PC-3 (cell line): ENCODE measurements at regions not wholly inside any gene's neighbourhood (a gene's known extent, or its start where the extent isn't known, plus 50 kb on each side); places are given as distances from the start of the nearest gene placed in this dataset.
"Not testable (repeated sequence)": the region's sequence is repeated elsewhere in the genome, so short reads cannot be mapped to it uniquely, and the experiment has no call there.

Source experiments
- ATAC-seq: fragments of 200-7000 bp; cut with Tn5 transposase; 2 replicates; pipeline ENCODE4 v1.9.1; 2020; ENCODE audit warnings: mild to moderate bottlenecking, moderate library complexity
- BruUV-seq: library from RNA; stranded (reverse); fragments of 400-500 nt; replicated peaks from 2 replicates; lab custom pipeline; 2021; lab: Mats Ljungman, UMichigan
- CTCF ChIA-PET: fragments of 300-600 bp; sonication (Branson Sonifier 250); formaldehyde crosslinking; loops from one replicate; lab custom pipeline; 2022; ENCODE audit warnings: antibody characterized with exemption; lab: Charles Lee
- POLR2A ChIA-PET: fragments of 300-600 bp; sonication (Branson Sonifier 250); formaldehyde crosslinking; loops from one replicate; lab custom pipeline; 2022; ENCODE audit warnings: antibody characterized with exemption; ENCODE audit not compliant: unreplicated experiment; lab: Charles Lee
- DNase-seq: peaks from one replicate; pipeline ENCODE4 v3.0.0-alpha.2; 2015
- H2AFZ ChIP-seq: fragments of 300-600 bp; sonication (generic); 2 replicates; pipeline ENCODE4 v1.6.0; 2016; ENCODE audit warnings: antibody characterized with exemption, low read length
- H3F3A ChIP-seq: fragments of 300-600 bp; sonication (generic); one replicate; pipeline ENCODE4 v1.6.0; 2017; ENCODE audit warnings: antibody characterized with exemption, low read length, control low read depth, mild to moderate bottlenecking; ENCODE audit not compliant: unreplicated experiment
- H3K27ac ChIP-seq: fragments of 300-600 bp; sonication (generic); 2 replicates; pipeline ENCODE4 v1.5.1; 2016; ENCODE audit warnings: mild to moderate bottlenecking, low read length
- H3K27me3 ChIP-seq: fragments of 300-600 bp; sonication (generic); 2 replicates; pipeline ENCODE4 v1.6.1; 2016; ENCODE audit warnings: low read length, mixed read lengths
- H3K36me3 ChIP-seq: fragments of 300-600 bp; sonication (generic); 2 replicates; pipeline ENCODE4 v1.6.1; 2016; ENCODE audit warnings: low read depth, mixed run types, low read length, mixed read lengths
- H3K4me1 ChIP-seq: fragments of 300-600 bp; sonication (generic); 2 replicates; pipeline ENCODE4 v1.5.1; 2016; ENCODE audit warnings: low read length; ENCODE audit not compliant: insufficient read depth
- H3K4me2 ChIP-seq: fragments of 300-600 bp; sonication (generic); 2 replicates; pipeline ENCODE4 v1.6.0; 2016; ENCODE audit warnings: low read length
- H3K4me3 ChIP-seq: fragments of 300-600 bp; sonication (generic); 2 replicates; pipeline ENCODE4 v1.5.1; 2016; ENCODE audit warnings: mild to moderate bottlenecking, low read length, mixed read lengths
- H3K79me2 ChIP-seq: fragments of 300-600 bp; sonication (generic); 2 replicates; pipeline ENCODE4 v1.6.1; 2017; ENCODE audit warnings: low read length, mixed read lengths
- H3K9ac ChIP-seq: fragments of 300-600 bp; sonication (generic); 2 replicates; pipeline ENCODE4 v1.6.0; 2016; ENCODE audit warnings: mild to moderate bottlenecking, low read length
- H3K9me2 ChIP-seq: fragments of 300-600 bp; sonication (generic); replicated peaks from 2 replicates; pipeline ENCODE4 v1.6.1; 2016; ENCODE audit warnings: mixed run types, low read length, mixed read lengths
- H3K9me3 ChIP-seq: fragments of 300-600 bp; sonication (generic); 2 replicates; pipeline ENCODE4 v1.6.1; 2016; ENCODE audit warnings: low read length, mixed read lengths
- H4K20me1 ChIP-seq: fragments of 300-600 bp; sonication (generic); 2 replicates; pipeline ENCODE4 v1.6.1; 2016; ENCODE audit warnings: low read length, mixed read lengths
- EZH2 ChIP-seq: fragments of 300-600 bp; sonication (generic); IDR thresholded peaks from one replicate; pipeline ENCODE4 v1.6.1; 2017; ENCODE audit warnings: antibody characterized with exemption, mild to moderate bottlenecking, low read length; ENCODE audit not compliant: unreplicated experiment
- EZH2phosphoT487 ChIP-seq: fragments of 300-600 bp; sonication (generic); IDR thresholded peaks from 2 replicates; pipeline ENCODE4 v1.6.1; 2018; ENCODE audit warnings: mild to moderate bottlenecking, antibody characterized with exemption, low read length, borderline replicate concordance
- intact Hi-C: fragments of 100-400 bp; cut with micrococcal nuclease; formaldehyde crosslinking; loops from 2 replicates; pipeline ENCODE4 v1.9.0; 2023
- TF ChIP-seq, protein P1 (sequence below): fragments of 300-600 bp; sonication (generic); conservative IDR thresholded peaks from 2 replicates; pipeline ENCODE4 v1.5.1; 2017; ENCODE audit warnings: antibody characterized with exemption, low read depth, mild to moderate bottlenecking, low read length

DNA sequence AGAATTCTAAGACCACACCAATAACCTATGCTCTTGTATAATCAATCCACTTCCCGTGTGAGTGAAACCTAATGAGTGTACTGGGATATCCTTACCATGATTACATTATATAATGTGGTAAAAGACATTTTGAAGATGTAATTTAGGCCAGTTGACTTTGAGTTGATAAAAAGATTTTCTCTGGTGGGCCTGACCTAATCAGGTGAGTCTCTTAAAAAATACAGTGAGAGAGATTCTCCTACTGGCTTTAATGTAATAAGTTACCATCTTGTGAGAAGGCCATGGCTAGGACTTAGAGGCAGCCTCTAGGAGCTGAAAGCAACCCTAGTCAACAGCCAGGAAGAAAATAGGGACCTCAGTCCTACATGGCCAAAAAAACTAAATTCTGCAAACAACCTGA, 847.7 kb upstream of the HS3ST5 start:
- no TSS peak for BruUV-seq
- H3K4me1 ChIP-seq = no peaks in the 10 kb centered on the region
- no peak for ATAC-seq
- no peak overlapping the region for H3K4me2 ChIP-seq
- no peaks in the 10 kb centered on the region for H3K9me3 ChIP-seq
- DNase-seq = no peak
- no peak overlapping the region for H3K27ac ChIP-seq
- TF ChIP-seq EZH2phosphoT487 = no peak
- TF ChIP-seq, protein P1, sequence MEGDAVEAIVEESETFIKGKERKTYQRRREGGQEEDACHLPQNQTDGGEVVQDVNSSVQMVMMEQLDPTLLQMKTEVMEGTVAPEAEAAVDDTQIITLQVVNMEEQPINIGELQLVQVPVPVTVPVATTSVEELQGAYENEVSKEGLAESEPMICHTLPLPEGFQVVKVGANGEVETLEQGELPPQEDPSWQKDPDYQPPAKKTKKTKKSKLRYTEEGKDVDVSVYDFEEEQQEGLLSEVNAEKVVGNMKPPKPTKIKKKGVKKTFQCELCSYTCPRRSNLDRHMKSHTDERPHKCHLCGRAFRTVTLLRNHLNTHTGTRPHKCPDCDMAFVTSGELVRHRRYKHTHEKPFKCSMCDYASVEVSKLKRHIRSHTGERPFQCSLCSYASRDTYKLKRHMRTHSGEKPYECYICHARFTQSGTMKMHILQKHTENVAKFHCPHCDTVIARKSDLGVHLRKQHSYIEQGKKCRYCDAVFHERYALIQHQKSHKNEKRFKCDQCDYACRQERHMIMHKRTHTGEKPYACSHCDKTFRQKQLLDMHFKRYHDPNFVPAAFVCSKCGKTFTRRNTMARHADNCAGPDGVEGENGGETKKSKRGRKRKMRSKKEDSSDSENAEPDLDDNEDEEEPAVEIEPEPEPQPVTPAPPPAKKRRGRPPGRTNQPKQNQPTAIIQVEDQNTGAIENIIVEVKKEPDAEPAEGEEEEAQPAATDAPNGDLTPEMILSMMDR = no peak
- TF ChIP-seq EZH2 = no peak
- no peak overlapping the region for H3K9ac ChIP-seq
- ChIA-PET CTCF (no interaction called here), POLR2A (no interaction called here)
- no peaks in the 10 kb centered on the region for H4K20me1 ChIP-seq
- H3K9me2 ChIP-seq = no peaks in the 10 kb centered on the region
- no peaks in the 10 kb centered on the region for H3K27me3 ChIP-seq
- H2AFZ ChIP-seq = no peak overlapping the region
- H3K79me2 ChIP-seq = no peaks in the 10 kb centered on the region
- intact Hi-C loops = no loop called here
- no peak overlapping the region for H3K4me3 ChIP-seq
- H3F3A ChIP-seq = no peaks in the 10 kb centered on the region
- H3K36me3 ChIP-seq = no peaks in the 10 kb centered on the region

GRCh38 chr6:115175456-115175855, 832.6 kb upstream of the HS3ST5 start:
- H3K4me1 ChIP-seq, H3K4me2 ChIP-seq, BruUV-seq, H3K9me2 ChIP-seq, ATAC-seq, H3K9me3 ChIP-seq, H3K9ac ChIP-seq, H4K20me1 ChIP-seq, H3K4me3 ChIP-seq, H3K36me3 ChIP-seq, H3K27ac ChIP-seq, POLR2A ChIA-PET, DNase-seq, H2AFZ ChIP-seq, H3K79me2 ChIP-seq, H3F3A ChIP-seq, intact Hi-C loops, CTCF ChIA-PET, H3K27me3 ChIP-seq: not testable (repeated sequence)

DNA sequence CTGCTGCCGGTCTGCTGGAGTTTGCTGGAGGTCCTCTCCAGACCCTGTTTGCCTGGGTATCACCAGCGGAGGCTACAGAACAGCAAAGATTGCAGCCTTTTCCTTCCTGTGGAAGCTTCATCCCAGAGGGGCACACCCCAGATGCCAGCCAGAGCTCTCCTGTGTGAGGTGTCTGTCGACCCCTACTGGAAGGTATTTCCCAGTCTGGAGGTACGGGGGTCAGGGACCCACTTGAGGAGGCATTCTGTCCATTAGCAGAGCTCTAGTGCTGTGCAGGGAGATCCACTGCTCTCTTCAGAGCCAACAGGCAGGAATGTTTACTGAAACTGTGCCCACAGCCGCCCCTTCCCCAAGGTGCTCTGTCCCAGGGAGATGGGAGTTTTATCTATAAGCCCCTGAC, 823.1 kb upstream of the HS3ST5 start:
- H3F3A ChIP-seq, H4K20me1 ChIP-seq, H3K4me1 ChIP-seq, H3K36me3 ChIP-seq, H3K27me3 ChIP-seq, BruUV-seq, H3K4me3 ChIP-seq, POLR2A ChIA-PET, ATAC-seq, CTCF ChIA-PET, H3K9me3 ChIP-seq, H3K9me2 ChIP-seq, H2AFZ ChIP-seq, H3K4me2 ChIP-seq, intact Hi-C loops, DNase-seq, H3K9ac ChIP-seq, H3K79me2 ChIP-seq, H3K27ac ChIP-seq: not testable (repeated sequence)

DNA sequence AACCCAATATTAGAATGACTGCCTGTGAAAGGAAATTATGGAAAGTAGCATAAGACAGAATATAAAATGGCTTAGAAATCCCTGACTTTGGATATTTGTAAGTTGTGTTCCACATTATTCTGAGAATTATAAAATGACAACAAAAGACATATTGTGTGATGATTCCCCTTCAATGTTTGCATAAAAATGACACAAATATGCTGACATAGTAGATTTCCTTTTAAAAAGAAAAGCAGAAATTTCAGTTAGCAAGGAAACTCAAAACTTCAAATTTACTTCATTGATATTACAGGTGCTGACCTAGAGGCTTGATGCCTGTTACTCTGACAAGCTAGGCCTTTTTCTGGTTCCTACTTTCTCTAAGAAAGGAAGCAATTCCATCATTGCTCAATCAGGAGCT, 816.9 kb upstream of the HS3ST5 start:
- no TSS peak for BruUV-seq
- Histone ChIP-seq H3K4me3 (no peak overlapping the region), H3F3A (no peaks in the 10 kb centered on the region), H3K9me2 (no peaks in the 10 kb centered on the region), H3K4me2 (no peak overlapping the region), H3K4me1 (no peaks in the 10 kb centered on the region), H3K36me3 (no peaks in the 10 kb centered on the region), H3K9me3 (no peaks in the 10 kb centered on the region), H3K27ac (no peak overlapping the region), H2AFZ (no peak overlapping the region), H4K20me1 (no peaks in the 10 kb centered on the region), H3K79me2 (no peaks in the 10 kb centered on the region), H3K27me3 (no peaks in the 10 kb centered on the region), H3K9ac (no peak overlapping the region)
- TF ChIP-seq, protein P1 = no peak
- TF ChIP-seq EZH2phosphoT487 = no peak
- TF ChIP-seq EZH2 = no peak
- ATAC-seq (no peak), DNase-seq (no peak)
- CTCF ChIA-PET = no interaction called here
- intact Hi-C loops = no loop called here
- POLR2A ChIA-PET = no interaction called here
